Breast epithelium (tissue), 3 donors: ENCODE measurements at regions not wholly inside any gene's neighbourhood (a gene's known extent, or its start where the extent isn't known, plus 50 kb on each side); places are given as distances from the start of the nearest gene placed in this dataset.

ENCODE experiments used
- POLR2A ChIP-seq: fragments of 450-650 bp; IDR thresholded peaks from one replicate; pipeline ENCODE4 v1.6.1; 2016; ENCODE audit warnings: antibody characterized with exemption, mild to moderate bottlenecking, moderate library complexity
- POLR2AphosphoS5 ChIP-seq, 3 donors: sonication (generic); formaldehyde crosslinking; IDR thresholded peaks; one replicate each; pipeline ENCODE4 v1.6.1; 2017; ENCODE audit warnings: antibody characterized with exemption in 3 of 3
- TF ChIP-seq, protein P1 (sequence below), 3 donors: fragments of 450-650 bp; IDR thresholded peaks; one replicate each; pipeline ENCODE4 v1.5.1; 2016 to 2017; ENCODE audit warnings: antibody characterized with exemption in 3 of 3, mild to moderate bottlenecking in 3 of 3, moderate library complexity in 3 of 3

GRCh38 chr6:167554854-167555253 lies 230.0 kb downstream of the TTLL2 start:
- TF ChIP-seq, protein P1, sequence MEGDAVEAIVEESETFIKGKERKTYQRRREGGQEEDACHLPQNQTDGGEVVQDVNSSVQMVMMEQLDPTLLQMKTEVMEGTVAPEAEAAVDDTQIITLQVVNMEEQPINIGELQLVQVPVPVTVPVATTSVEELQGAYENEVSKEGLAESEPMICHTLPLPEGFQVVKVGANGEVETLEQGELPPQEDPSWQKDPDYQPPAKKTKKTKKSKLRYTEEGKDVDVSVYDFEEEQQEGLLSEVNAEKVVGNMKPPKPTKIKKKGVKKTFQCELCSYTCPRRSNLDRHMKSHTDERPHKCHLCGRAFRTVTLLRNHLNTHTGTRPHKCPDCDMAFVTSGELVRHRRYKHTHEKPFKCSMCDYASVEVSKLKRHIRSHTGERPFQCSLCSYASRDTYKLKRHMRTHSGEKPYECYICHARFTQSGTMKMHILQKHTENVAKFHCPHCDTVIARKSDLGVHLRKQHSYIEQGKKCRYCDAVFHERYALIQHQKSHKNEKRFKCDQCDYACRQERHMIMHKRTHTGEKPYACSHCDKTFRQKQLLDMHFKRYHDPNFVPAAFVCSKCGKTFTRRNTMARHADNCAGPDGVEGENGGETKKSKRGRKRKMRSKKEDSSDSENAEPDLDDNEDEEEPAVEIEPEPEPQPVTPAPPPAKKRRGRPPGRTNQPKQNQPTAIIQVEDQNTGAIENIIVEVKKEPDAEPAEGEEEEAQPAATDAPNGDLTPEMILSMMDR (IDR thresholded peaks at IDR 0.05), result no peak
- TF ChIP-seq POLR2A (no peak), POLR2AphosphoS5 (IDR thresholded peaks at IDR 0.05) (no peak)
